Left cardiac atrium (tissue), 4 donors: ENCODE measurements at regions not wholly inside any gene's neighbourhood (a gene's known extent, or its start where the extent isn't known, plus 50 kb on each side); places are given as distances from the start of the nearest gene placed in this dataset.

Experiments used
- ATAC-seq, 2 donors: fragments of 200-7000 bp; cut with Tn5 transposase; one replicate each; pipeline ENCODE4 v1.9.1; 2020; ENCODE audit warnings: mild to moderate bottlenecking in 2 of 2, moderate library complexity in 2 of 2
- DNase-seq: peaks from one replicate; pipeline ENCODE4 v3.0.0-alpha.2; 2020
- intact Hi-C, 2 donors: fragments of 100-400 bp; cut with DNase I; formaldehyde crosslinking; loops; one replicate each; pipeline versions ENCODE4 v1.14.1 to v1.15.1; 2022 to 2023
- donor health status: DM: no; HTN: yes; CAD: no.
- donor health status: DM: no; HTN: yes; CAD: no; lungs with severe emphysema.
- donor health status: DM: yes; HTN: yes; CAD: no.
- donor health status: Dilated cardiomyopathy.

- ATAC-seq, result no peak
- DNase-seq, result no peak
- intact Hi-C loops, result no loop called here
Observed at GRCh38 chr11:127902382-127902781, 685.0 kb downstream of the ETS1 start.

- ATAC-seq (no peak), DNase-seq (no peak)
- intact Hi-C loops, result no loop called here
Observed at GRCh38 chr11:127898422-127899365, 688.7 kb downstream of the ETS1 start.

- no peak for ATAC-seq
- intact Hi-C loops, result no loop called here
- no peak for DNase-seq
Observed at GRCh38 chr11:127895776-127896175, 691.6 kb downstream of the ETS1 start.

- no peak for ATAC-seq
- intact Hi-C loops, result no loop called here
Observed at GRCh38 chr11:127894316-127894715, 693.0 kb downstream of the ETS1 start.

GRCh38 chr11:127890030-127890615, 697.2 kb downstream of the ETS1 start:
- intact Hi-C loops, result no loop called here
- DNase-seq (no peak), ATAC-seq (no peak)

More at GRCh38 chr11:127894316-127894715, 693.0 kb downstream of the ETS1 start:
- DNase-seq, result no peak

GRCh38 chr11:127888386-127888785, 699.0 kb downstream of the ETS1 start:
- intact Hi-C loops, result no loop called here
- DNase-seq, result no peak
- ATAC-seq, result no peak

GRCh38 chr11:127875131-127875530, 712.2 kb downstream of the ETS1 start:
- intact Hi-C loops, result no loop called here
- DNase-seq (no peak), ATAC-seq (no peak)

- intact Hi-C loops, result no loop called here
- DNase-seq (no peak), ATAC-seq (no peak)
Observed at GRCh38 chr11:127873478-127873877, 713.9 kb downstream of the ETS1 start.

GRCh38 chr11:127866109-127866508, 721.2 kb downstream of the ETS1 start:
- intact Hi-C loops, result no loop called here
- DNase-seq (no peak), ATAC-seq (no peak)

GRCh38 chr11:127864861-127865260, 722.5 kb downstream of the ETS1 start:
- no peak for DNase-seq
- intact Hi-C loops, result no loop called here
- no peak for ATAC-seq

GRCh38 chr11:127862406-127862805, 725.0 kb downstream of the ETS1 start:
- intact Hi-C loops, result no loop called here
- ATAC-seq (no peak), DNase-seq (no peak)

GRCh38 chr11:127859941-127860354, 727.4 kb downstream of the ETS1 start:
- ATAC-seq (no peak), DNase-seq (no peak)
- intact Hi-C loops, result no loop called here

- intact Hi-C loops, result no loop called here
- ATAC-seq, result no peak
- no peak for DNase-seq
Observed at GRCh38 chr11:127844876-127845275, 742.5 kb downstream of the ETS1 start.

GRCh38 chr11:127843483-127844396, 743.6 kb downstream of the ETS1 start:
- ATAC-seq, result peak in 1 of 2 donors; percentile 37
- intact Hi-C loops, result no loop called here
- DNase-seq, result peak; percentile 77

- ATAC-seq (no peak), DNase-seq (no peak)
- intact Hi-C loops, result no loop called here
Observed at GRCh38 chr11:127825183-127825582, 762.2 kb downstream of the ETS1 start.

- DNase-seq (no peak), ATAC-seq (no peak)
- intact Hi-C loops, result no loop called here
Observed at GRCh38 chr11:127818625-127819024, 768.7 kb downstream of the ETS1 start.

GRCh38 chr11:127816962-127817361, 770.4 kb downstream of the ETS1 start:
- intact Hi-C loops, result no loop called here
- DNase-seq (no peak), ATAC-seq (no peak)

GRCh38 chr11:127815331-127815730, 772.0 kb downstream of the ETS1 start:
- ATAC-seq (no peak), DNase-seq (no peak)
- intact Hi-C loops, result no loop called here

- intact Hi-C loops, result no loop called here
- no peak for DNase-seq
- ATAC-seq, result no peak
Observed at GRCh38 chr11:127806501-127806900, 780.9 kb downstream of the ETS1 start.

GRCh38 chr11:127805771-127806170, 781.6 kb downstream of the ETS1 start:
- ATAC-seq (no peak), DNase-seq (no peak)
- intact Hi-C loops, result no loop called here
